Spinal cord (tissue), 9 donors: ENCODE measurements at regions not wholly inside any gene's neighbourhood (a gene's known extent, or its start where the extent isn't known, plus 50 kb on each side); places are given as distances from the start of the nearest gene placed in this dataset.

Experiments used
- DNase-seq, 6 donors: peaks; one replicate each; pipeline versions ENCODE4 v3.0.0 to v3.0.0-alpha.2; 2013 to 2015; ENCODE audit warnings: low spot score in 6 of 6, low read depth in 4 of 6
- H3K27ac ChIP-seq: one replicate; pipeline ENCODE4 v1.5.1; 2013; ENCODE audit warnings: low read depth, low read length, control low read depth
- H3K27me3 ChIP-seq: one replicate; pipeline ENCODE4 v1.6.1; 2013; ENCODE audit warnings: low read length; ENCODE audit not compliant: control insufficient read depth, insufficient read depth
- H3K36me3 ChIP-seq: one replicate; pipeline ENCODE4 v1.6.1; 2013; ENCODE audit warnings: low read length; ENCODE audit not compliant: control insufficient read depth, insufficient read depth
- H3K4me1 ChIP-seq: one replicate; pipeline ENCODE4 v1.6.1; 2013; ENCODE audit warnings: low read length; ENCODE audit not compliant: control insufficient read depth, insufficient read depth
- H3K4me3 ChIP-seq: one replicate; pipeline ENCODE4 v1.5.1; 2013; ENCODE audit warnings: low read depth, low read length, control low read depth
- H3K9me3 ChIP-seq: one replicate; pipeline ENCODE4 v1.6.1; 2013; ENCODE audit warnings: low read length; ENCODE audit not compliant: control insufficient read depth, insufficient read depth
- WGBS: methylation state at CpG from one replicate; pipeline ENCODE4 v1.1.5; 2013; ENCODE audit warnings: missing lambda C conversion rate; ENCODE audit not compliant: insufficient coverage; 5-methylcytosine and 5-hydroxymethylcytosine counted together
- donor health status: healthy.

DNA sequence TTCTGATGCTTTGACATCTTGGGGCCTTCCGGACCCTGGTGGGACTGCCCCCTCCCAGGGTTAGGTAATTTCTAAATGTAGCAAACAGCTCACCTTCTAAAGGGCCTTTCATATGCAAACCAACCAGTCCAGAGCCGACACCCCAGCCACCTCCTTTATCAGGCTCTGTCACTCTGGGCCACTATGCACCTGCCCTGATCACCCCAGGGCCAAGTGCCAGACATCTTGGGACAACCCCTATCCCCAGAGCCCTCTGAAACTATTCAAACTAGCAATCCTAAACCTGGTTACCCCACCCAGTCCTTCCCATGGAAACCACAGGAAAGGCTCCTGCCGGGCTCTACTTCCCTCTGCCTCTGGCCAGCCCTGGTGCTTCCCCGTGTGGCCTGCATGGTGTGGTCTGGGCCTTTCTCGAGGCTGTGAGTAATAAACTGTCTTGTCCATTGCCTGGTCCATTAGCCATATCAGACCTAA, 91.2 kb upstream of the TNRC6C start:
- DNase-seq, result no peak
- H3K36me3 ChIP-seq, result no peaks in the 10 kb centered on the region
- WGBS, result 68% methylated on average over 4 of the region's 5 CpGs
- H3K4me3 ChIP-seq, result no peak overlapping the region
- no peaks in the 10 kb centered on the region for H3K9me3 ChIP-seq
- H3K27me3 ChIP-seq, result no peaks in the 10 kb centered on the region
- H3K4me1 ChIP-seq, result peaks cover 40% of the 10 kb centered on the region
- no peak overlapping the region for H3K27ac ChIP-seq

DNA sequence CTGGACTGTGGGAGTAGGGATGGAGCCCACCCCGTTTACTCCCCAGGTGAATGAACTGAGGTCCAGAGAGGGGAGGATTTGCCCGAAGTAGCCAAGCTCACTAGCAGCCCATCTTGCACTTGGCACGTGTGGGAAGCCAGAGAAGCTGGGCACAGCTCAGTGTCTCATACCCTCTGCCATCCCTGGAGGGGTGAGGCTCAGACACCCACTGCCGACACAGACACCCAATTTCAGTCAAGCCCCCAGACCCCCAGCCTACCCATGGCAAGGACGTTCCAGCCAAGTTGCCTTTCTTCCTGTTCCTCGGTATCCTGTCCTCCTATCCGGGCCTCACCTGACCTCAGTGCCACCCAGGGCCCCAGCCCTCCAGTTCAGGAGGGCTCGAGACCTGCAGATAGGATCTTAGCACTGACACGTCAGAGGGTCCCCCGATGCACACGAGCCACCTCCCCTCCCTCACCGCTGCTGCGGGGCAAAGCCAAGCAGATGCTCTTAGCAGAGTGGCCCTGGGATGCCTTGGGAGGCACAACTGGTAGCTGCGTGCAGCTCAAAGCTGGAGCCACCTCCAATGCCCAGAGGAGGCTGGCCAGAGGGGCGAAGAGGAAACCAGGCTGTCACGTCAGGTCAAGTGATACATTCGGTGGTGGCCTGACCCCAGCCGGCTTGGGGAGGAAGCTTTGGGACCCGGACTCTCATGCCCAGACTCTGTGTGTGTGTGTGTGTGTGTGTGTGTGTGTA, 90.4 kb upstream of the TNRC6C start:
- H3K9me3 ChIP-seq, result no peaks in the 10 kb centered on the region
- no peak for DNase-seq
- H3K27me3 ChIP-seq, result no peaks in the 10 kb centered on the region
- H3K4me1 ChIP-seq, result peaks cover 45% of the 10 kb centered on the region
- no peak overlapping the region for H3K4me3 ChIP-seq
- 91% methylated on average over 18 of the region's 19 CpGs for WGBS
- no peak overlapping the region for H3K27ac ChIP-seq
- H3K36me3 ChIP-seq, result no peaks in the 10 kb centered on the region

DNA sequence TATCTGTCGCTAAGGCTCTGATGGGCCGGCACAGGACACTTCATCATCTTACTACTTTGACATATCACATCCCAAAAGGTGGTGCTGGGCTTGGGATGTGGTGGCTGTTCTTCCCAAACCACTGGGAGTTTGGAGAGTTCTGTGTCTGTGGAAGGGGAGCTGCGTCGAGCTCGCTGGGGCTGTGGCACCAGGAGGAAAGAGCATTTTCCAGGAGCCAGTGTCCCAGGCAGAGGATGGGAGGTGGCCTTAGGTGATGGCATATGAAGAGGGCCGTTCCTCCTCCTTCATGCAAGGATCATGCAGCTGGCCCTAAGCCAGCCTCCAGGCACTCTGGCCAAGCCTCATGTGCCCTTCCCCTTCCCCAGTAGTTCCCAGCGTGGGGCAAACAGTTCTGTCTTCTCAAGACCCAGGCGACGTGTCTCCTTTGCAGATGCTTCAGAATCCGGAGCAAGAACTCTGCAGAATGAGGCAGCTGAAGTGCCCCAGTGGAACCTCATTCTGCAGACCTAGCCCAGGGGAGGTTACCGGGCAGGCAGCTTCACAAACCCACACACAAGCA, 89.4 kb upstream of the TNRC6C start:
- DNase-seq, result no peak
- Histone ChIP-seq H3K36me3 (no peaks in the 10 kb centered on the region), H3K4me1 (peaks cover 45% of the 10 kb centered on the region), H3K9me3 (no peaks in the 10 kb centered on the region), H3K27me3 (no peaks in the 10 kb centered on the region), H3K4me3 (no peak overlapping the region), H3K27ac (no peak overlapping the region)
- 69% methylated on average over 6 of the region's 11 CpGs for WGBS

DNA sequence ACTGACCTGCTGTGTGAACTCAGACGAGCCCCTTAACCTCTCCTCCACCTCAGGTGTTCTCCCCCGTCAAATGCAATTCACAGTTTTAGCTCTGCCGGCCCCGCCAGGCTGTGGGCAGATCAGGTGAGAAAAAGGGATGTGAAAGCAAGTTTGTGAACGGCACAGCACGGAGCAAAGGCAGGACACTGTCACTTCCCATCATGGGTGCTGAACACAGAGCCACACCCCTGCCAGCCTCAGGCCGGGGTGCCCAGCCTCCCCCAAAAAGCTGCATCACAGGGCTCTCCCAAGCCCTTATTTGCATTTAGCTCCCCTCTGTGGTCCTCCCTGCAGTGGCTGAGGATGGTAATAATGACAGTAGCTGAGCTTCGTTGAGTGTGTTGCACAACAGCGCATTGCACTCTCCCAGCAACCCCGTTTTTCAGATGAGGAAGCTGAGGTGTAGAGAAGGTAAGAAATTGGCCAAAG, 88.8 kb upstream of the TNRC6C start:
- no peaks in the 10 kb centered on the region for H3K9me3 ChIP-seq
- 78% methylated on average over 6 of the region's 10 CpGs for WGBS

DNA sequence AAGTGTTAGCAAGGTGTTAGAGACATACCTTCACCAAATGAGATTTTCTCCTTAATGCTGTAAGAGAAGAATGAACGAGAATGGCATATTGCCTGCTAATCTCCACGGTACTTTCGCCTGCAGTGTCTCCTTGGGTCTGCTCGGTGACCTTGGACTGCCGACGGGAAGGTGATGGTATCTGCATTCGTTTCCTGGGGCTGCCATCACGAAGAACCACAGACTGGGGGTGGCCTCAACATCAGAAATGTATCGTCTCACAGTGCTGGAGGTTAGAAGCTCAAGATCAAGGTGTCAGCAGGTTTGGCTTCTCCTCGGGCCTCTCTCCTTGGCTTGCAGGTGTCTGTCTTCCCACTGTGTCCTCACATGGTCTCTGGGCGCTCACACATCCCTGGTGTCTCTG, 86.3 kb upstream of the TNRC6C start:
- H3K36me3 ChIP-seq, result no peaks in the 10 kb centered on the region
- no peaks in the 10 kb centered on the region for H3K9me3 ChIP-seq
- peaks cover 35% of the 10 kb centered on the region for H3K4me1 ChIP-seq
- 89% methylated on average over 11 of the region's 11 CpGs for WGBS
- H3K27ac ChIP-seq, result no peak overlapping the region
- DNase-seq, result no peak
- H3K4me3 ChIP-seq, result no peak overlapping the region
- H3K27me3 ChIP-seq, result no peaks in the 10 kb centered on the region

More for the DNA sequence above, 88.8 kb upstream of the TNRC6C start:
- Histone ChIP-seq H3K4me3 (no peak overlapping the region), H3K27me3 (no peaks in the 10 kb centered on the region), H3K36me3 (no peaks in the 10 kb centered on the region), H3K4me1 (peaks cover 45% of the 10 kb centered on the region), H3K27ac (no peak overlapping the region)
- no peak for DNase-seq

DNA sequence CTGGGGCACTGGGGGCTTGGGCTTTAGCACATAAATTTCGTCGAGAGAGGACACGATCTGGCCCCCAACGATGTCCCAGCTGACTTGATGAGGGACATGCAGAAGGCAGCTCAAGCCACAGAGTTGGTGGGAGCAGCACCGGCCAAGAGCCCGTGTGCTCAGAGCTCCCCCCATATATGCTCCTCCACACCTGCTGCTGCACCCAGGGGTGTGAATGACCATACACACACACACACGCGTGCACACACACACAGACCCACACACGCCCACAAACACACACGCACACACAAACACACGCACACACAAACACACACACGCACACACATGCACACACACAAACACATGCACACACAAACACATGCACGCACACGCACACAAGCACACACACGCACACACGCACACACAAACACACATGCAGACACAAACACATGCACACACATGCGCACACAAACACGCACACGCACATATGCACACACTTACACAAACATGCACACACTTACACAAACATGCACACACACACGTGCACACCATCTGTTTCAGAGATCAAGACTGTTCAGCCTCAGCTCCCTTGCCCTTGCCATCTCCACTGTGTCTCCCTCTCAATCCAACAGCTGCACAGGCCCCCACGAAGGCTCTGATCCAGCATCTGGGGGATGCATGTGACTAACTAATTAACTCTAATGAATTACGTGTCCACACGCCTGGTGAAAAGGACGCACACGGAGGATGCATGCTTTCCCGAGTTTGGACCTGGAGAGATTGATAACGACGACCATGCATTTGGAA, 85.6 kb upstream of the TNRC6C start:
- Histone ChIP-seq H3K4me3 (no peak overlapping the region), H3K36me3 (no peaks in the 10 kb centered on the region), H3K27me3 (no peaks in the 10 kb centered on the region), H3K9me3 (no peaks in the 10 kb centered on the region), H3K27ac (no peak overlapping the region), H3K4me1 (peaks cover 36% of the 10 kb centered on the region)
- peak in 2 of 6 donors; percentile 76 to 90 for DNase-seq
- 81% methylated on average over 23 of the region's 28 CpGs for WGBS

DNA sequence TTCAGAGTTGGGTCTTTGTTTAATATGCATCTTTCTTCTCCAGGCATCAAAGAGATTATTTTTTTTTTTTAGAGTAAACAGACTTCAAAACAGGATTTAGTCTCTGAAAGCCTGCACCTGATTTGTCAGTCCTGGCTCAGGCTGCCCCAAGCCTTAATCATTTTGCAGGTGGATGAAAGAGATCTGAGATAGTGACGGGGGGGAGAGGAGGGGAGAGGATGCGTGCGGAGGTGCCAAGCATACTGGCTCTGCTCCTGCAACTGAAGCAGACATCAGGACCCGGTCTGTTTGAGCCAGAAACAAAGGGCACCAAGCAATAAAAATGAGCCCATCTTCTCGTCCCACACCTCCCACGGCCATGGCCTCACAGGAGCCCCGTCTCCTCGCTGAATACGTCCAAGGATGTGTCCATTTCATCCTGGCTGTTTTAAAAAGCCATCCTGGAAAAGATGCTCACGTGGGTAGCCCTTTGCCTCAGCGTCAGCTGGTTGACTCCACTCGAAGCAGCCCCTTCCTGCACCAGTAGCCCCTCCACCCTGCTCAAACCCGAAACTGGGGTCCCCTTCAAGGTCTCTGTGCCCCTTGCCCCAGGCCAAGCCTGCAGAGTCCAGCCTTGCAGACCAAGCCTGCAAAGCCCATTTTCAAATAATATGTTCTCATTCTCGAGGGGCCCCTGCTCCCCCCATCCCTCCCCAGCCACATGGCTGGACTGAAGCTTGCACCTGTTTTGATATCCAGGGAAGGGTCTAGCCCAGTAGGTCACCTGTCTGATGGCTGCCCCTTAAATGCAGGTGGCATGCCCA, 84.8 kb upstream of the TNRC6C start:
- H3K4me3 ChIP-seq, result no peak overlapping the region
- 32% methylated on average over 11 of the region's 14 CpGs for WGBS
- peak in 2 of 6 donors; percentile 69 to 85 for DNase-seq
- no peaks in the 10 kb centered on the region for H3K27me3 ChIP-seq
- H3K9me3 ChIP-seq, result no peaks in the 10 kb centered on the region
- H3K27ac ChIP-seq, result no peak overlapping the region
- H3K4me1 ChIP-seq, result peaks cover 37% of the 10 kb centered on the region
- H3K36me3 ChIP-seq, result no peaks in the 10 kb centered on the region

DNA sequence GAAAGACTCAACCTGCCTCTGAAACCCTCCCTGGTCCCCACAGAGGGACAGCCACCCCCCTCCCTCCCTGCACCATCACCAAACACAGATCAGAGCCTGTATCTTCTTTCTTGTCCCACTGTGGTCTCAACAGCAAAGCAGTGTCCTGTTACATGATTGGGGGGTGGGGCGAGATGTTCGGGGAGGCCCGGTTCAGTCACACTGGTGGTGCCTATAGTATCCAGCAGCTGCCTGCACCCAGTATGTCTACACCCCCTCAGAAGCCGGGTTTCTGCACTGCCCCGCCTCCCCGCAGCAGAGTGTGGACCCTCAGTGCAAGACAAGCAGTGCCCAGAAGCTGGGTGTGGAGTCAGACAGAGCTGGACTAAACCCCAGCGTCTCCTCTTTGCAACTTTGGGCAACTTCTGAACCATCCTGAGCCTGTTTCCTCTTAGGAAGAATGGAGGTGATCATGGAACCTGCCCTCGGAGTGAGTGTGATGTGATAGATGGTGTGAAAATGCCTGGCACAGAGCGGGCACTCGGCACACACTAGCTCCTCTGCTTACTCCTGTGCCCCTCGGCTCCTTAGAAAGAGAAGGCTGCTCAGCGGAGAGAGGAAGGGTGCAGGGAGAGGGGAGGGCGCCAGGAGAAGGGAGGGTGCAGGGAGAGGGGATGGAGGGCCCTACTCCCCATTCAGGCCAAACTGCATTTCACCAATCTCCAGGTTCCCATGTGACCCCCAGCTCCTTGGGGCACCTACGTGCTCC, 84.0 kb upstream of the TNRC6C start:
- Histone ChIP-seq H3K4me1 (peaks cover 31% of the 10 kb centered on the region), H3K27ac (no peak overlapping the region), H3K36me3 (no peaks in the 10 kb centered on the region), H3K9me3 (no peaks in the 10 kb centered on the region), H3K27me3 (no peaks in the 10 kb centered on the region), H3K4me3 (no peak overlapping the region)
- no peak for DNase-seq
- WGBS, result 71% methylated on average over 11 of the region's 14 CpGs
